GM18870 (cell line): ENCODE measurements at regions not wholly inside any gene's neighbourhood (a gene's known extent, or its start where the extent isn't known, plus 50 kb on each side); places are given as distances from the start of the nearest gene placed in this dataset.
"Not testable (repeated sequence)": the region's sequence is repeated elsewhere in the genome, so short reads cannot be mapped to it uniquely, and the experiment has no call there.

Experiments
- ATAC-seq: cut with Tn5 transposase; IDR thresholded peaks from one replicate; pipeline ENCODE4 v1.9.1; 2021; ENCODE audit warnings: moderate library complexity; ENCODE audit not compliant: unreplicated experiment

GRCh38 chr2:18049325-18049724 is 170.9 kb downstream of the KCNS3 start:
- ATAC-seq = no peak

GRCh38 chr2:18047896-18048657 is 169.6 kb downstream of the KCNS3 start:
- ATAC-seq = no peak

GRCh38 chr2:18047213-18047611 is 168.7 kb downstream of the KCNS3 start:
- no peak for ATAC-seq

- ATAC-seq = no peak
Measured at GRCh38 chr2:18046558-18047212, 168.2 kb downstream of the KCNS3 start.

GRCh38 chr2:18046017-18046416 is 167.6 kb downstream of the KCNS3 start:
- no peak for ATAC-seq

GRCh38 chr2:18045230-18045629 is 166.8 kb downstream of the KCNS3 start:
- ATAC-seq = no peak

GRCh38 chr2:18017381-18017780 is 138.9 kb downstream of the KCNS3 start:
- not testable (repeated sequence) for ATAC-seq

GRCh38 chr2:18009891-18010290 is 131.4 kb downstream of the KCNS3 start:
- ATAC-seq = no peak

- no peak for ATAC-seq
Measured at GRCh38 chr2:18005411-18005810, 126.9 kb downstream of the KCNS3 start.

- no peak for ATAC-seq
Measured at GRCh38 chr2:18001671-18002070, 123.2 kb downstream of the KCNS3 start.

- ATAC-seq = no peak
Measured at GRCh38 chr2:17996978-17997377, 118.5 kb downstream of the KCNS3 start.

GRCh38 chr2:17995593-17995992 is 117.1 kb downstream of the KCNS3 start:
- ATAC-seq = no peak
